Esophagus squamous epithelium (tissue), 5 donors: ENCODE measurements at regions not wholly inside any gene's neighbourhood (a gene's known extent, or its start where the extent isn't known, plus 50 kb on each side); places are given as distances from the start of the nearest gene placed in this dataset.

Experiments used
- DNase-seq: peaks from one replicate; lab custom pipeline; 2025; lab: John Stamatoyannopoulos, UW
- H3K27ac ChIP-seq, 4 donors: fragments of 200-600 bp; sonication (generic); one replicate each; pipeline ENCODE4 v1.5.1; 2016 to 2019; ENCODE audit warnings: mild to moderate bottlenecking in 1 of 4
- H3K27me3 ChIP-seq, 4 donors: fragments of 200-600 bp; sonication (generic); 1 replicate in 3 of 4; 2 replicates in 1 of 4; pipeline versions ENCODE4 v1.5.1 to v1.6.0; 2017 to 2021; ENCODE audit warnings: antibody characterized with exemption in 1 of 4
- H3K36me3 ChIP-seq, 3 donors: fragments of 200-600 bp; sonication (generic); one replicate each; pipeline ENCODE4 v1.5.1; 2016 to 2019
- H3K4me1 ChIP-seq, 3 donors: fragments of 200-600 bp; sonication (generic); one replicate each; pipeline ENCODE4 v1.5.1; 2017 to 2019
- H3K4me3 ChIP-seq, 4 donors: fragments of 200-600 bp; sonication (generic); 1 replicate in 3 of 4; 2 replicates in 1 of 4; pipeline ENCODE4 v1.5.1; 2016 to 2019; ENCODE audit warnings: mild to moderate bottlenecking in 2 of 4, moderate library complexity in 1 of 4
- H3K9me3 ChIP-seq, 3 donors: fragments of 200-600 bp; sonication (generic); one replicate each; pipeline ENCODE4 v1.5.1; 2016 to 2019
- POLR2A ChIP-seq, 4 donors: fragments of 450-650 bp; IDR thresholded peaks; one replicate each; pipeline ENCODE4 v1.6.1; 2017; ENCODE audit warnings: antibody characterized with exemption in 4 of 4, mild to moderate bottlenecking in 4 of 4, moderate library complexity in 3 of 4
- WGBS, 2 donors: methylation state at CpG; one replicate each; pipeline ENCODE4 v1.1.5; 2018; 5-methylcytosine and 5-hydroxymethylcytosine counted together
- intact Hi-C: fragments of 100-400 bp; cut with DNase I; formaldehyde crosslinking; loops from one replicate; pipeline ENCODE4 v1.15.0; 2022
- TF ChIP-seq, protein P1 (sequence below), 6 experiments: fragments of 450-650 bp in 4 of 6; fragments of 200-600 bp in 2 of 6; sonication (generic) in 2 of 6; IDR thresholded peaks; one replicate each; pipeline ENCODE4 v1.5.1; 2016 to 2019; ENCODE audit warnings: antibody characterized with exemption in 6 of 6, mild to moderate bottlenecking in 4 of 6, moderate library complexity in 4 of 6
- donor health status: DM: yes; HTN: yes; CAD: no.

DNA sequence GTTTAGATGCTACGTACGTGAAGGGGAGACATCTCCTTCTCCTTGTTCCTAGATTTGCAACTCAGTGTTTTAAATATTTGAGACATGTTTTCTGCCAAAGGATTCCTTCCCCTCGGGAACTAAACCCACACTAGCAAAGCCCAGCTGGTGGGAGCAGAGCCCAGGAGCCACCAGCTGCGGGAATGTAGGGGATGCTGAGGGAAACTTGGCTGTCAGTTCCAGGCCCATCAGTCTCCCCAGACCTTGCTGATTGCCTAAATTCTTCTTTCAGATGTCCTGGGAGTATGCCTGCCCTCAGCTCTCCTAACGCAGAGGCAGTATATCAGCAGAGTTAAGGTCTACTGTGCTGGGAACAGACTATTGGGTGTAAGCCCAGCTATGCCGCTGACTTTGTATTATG is 630.0 kb upstream of the TENM3 start:
- H3K27me3 ChIP-seq: no peaks in the 10 kb centered on the region
- no peaks in the 10 kb centered on the region for H3K9me3 ChIP-seq
- H3K36me3 ChIP-seq: no peaks in the 10 kb centered on the region
- no peak overlapping the region for H3K4me3 ChIP-seq
- WGBS, 2 donors: 66 to 75% methylated on average over 5 to 6 of the region's 6 CpGs
- TF ChIP-seq, protein P1, sequence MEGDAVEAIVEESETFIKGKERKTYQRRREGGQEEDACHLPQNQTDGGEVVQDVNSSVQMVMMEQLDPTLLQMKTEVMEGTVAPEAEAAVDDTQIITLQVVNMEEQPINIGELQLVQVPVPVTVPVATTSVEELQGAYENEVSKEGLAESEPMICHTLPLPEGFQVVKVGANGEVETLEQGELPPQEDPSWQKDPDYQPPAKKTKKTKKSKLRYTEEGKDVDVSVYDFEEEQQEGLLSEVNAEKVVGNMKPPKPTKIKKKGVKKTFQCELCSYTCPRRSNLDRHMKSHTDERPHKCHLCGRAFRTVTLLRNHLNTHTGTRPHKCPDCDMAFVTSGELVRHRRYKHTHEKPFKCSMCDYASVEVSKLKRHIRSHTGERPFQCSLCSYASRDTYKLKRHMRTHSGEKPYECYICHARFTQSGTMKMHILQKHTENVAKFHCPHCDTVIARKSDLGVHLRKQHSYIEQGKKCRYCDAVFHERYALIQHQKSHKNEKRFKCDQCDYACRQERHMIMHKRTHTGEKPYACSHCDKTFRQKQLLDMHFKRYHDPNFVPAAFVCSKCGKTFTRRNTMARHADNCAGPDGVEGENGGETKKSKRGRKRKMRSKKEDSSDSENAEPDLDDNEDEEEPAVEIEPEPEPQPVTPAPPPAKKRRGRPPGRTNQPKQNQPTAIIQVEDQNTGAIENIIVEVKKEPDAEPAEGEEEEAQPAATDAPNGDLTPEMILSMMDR (IDR thresholded peaks at IDR 0.05): no peak
- no peak for TF ChIP-seq POLR2A (IDR thresholded peaks at IDR 0.05)
- H3K4me1 ChIP-seq: no peaks in the 10 kb centered on the region
- intact Hi-C loops: no loop called here
- DNase-seq: no peak
- H3K27ac ChIP-seq: no peak overlapping the region

DNA sequence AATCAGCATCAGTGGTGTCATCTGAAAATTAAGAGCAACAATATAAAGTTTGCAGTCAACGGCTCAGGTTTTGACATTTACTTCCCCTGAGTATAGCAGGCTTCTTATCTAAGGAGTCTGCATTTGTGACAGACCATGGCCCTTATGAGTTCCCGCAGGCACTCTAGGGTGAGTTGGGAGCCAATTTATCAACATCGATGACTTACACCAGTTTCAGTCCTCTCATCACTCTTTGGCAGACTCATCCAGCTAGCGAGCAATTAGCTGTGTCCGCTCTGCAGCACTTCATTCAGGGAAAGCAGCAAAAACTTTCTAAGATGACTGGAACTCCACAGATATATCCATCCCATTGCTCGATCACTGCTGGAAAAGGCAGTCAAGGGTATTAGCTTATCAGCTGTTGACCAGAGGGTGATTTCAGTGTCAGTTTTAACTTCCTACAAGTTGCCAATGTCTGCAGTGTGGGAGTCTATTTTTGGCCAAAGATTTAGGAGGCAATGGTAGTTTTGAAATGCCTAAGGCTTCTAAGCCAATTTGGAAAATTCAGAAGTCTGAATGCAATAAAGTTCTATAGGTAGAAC is 625.1 kb upstream of the TENM3 start:
- H3K36me3 ChIP-seq: no peaks in the 10 kb centered on the region
- 77 to 79% methylated on average over 6 of the region's 6 CpGs for WGBS, 2 donors

DNA sequence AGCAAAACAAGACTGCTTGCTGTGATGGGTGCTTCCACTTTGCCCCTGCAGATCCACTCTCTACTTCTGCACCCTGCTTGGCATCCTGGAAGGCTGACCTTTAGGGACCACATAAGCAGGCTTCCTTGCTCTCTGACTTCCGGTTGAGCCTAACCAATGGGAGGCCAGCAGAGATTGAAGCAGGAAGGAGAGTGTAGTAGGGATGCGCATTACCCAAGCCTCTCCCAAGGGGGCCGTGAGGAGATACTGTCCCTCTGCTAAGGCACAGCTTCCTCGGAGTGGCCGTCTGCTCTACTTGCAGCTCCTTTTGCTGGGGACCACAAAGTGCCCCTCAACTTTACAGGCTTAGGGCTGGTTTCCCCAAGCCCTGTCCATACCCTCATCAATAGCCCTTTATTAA is 624.3 kb upstream of the TENM3 start:
- no peak for TF ChIP-seq POLR2A (IDR thresholded peaks at IDR 0.05)
- TF ChIP-seq, protein P1 (IDR thresholded peaks at IDR 0.05): no peak
- peaks cover 0 to 5% (median 0%) of the 10 kb centered on the region in 4 donors for H3K27me3 ChIP-seq
- H3K4me3 ChIP-seq: no peak overlapping the region
- H3K36me3 ChIP-seq: no peaks in the 10 kb centered on the region
- intact Hi-C loops: no loop called here
- 65 to 77% methylated on average over 3 to 5 of the region's 5 CpGs for WGBS, 2 donors
- no peaks in the 10 kb centered on the region for H3K9me3 ChIP-seq
- no peak for DNase-seq
- H3K27ac ChIP-seq: no peak overlapping the region
- no peaks in the 10 kb centered on the region for H3K4me1 ChIP-seq

More for the DNA sequence above, 625.1 kb upstream of the TENM3 start:
- H3K27me3 ChIP-seq: peaks cover 0 to 5% (median 0%) of the 10 kb centered on the region in 4 donors
- TF ChIP-seq POLR2A (IDR thresholded peaks at IDR 0.05): no peak
- TF ChIP-seq, protein P1 (IDR thresholded peaks at IDR 0.05): no peak
- H3K4me1 ChIP-seq: no peaks in the 10 kb centered on the region
- H3K4me3 ChIP-seq: no peak overlapping the region
- H3K27ac ChIP-seq: no peak overlapping the region
- intact Hi-C loops: no loop called here
- no peak for DNase-seq
- H3K9me3 ChIP-seq: no peaks in the 10 kb centered on the region

DNA sequence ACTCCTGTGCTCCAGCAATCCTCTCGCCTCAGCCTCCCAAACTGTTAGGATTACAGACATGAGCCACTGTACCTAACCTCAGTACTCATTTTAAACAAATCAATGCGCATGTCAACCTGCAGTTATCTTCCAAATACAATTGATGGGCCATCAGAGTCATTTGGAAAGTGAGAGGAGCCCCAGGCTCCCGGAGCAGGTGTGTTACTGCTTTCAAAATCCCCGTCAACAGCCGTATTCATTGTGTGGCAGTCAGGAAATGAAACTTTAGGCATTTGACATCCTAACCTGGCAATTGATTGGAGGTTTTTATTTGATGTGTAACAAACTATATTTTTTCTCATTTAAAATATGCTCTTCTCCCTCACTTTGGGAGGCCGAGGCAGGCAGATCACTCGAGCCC is 623.6 kb upstream of the TENM3 start:
- no peak for DNase-seq
- 85 to 86% methylated on average over 5 to 7 of the region's 7 CpGs for WGBS, 2 donors
- intact Hi-C loops: no loop called here
- no peaks in the 10 kb centered on the region for H3K4me1 ChIP-seq
- no peak overlapping the region for H3K4me3 ChIP-seq
- no peaks in the 10 kb centered on the region for H3K36me3 ChIP-seq
- TF ChIP-seq POLR2A (IDR thresholded peaks at IDR 0.05): no peak
- TF ChIP-seq, protein P1 (IDR thresholded peaks at IDR 0.05): no peak
- no peak overlapping the region for H3K27ac ChIP-seq
- no peaks in the 10 kb centered on the region for H3K9me3 ChIP-seq
- peaks cover 0 to 5% (median 0%) of the 10 kb centered on the region in 4 donors for H3K27me3 ChIP-seq

DNA sequence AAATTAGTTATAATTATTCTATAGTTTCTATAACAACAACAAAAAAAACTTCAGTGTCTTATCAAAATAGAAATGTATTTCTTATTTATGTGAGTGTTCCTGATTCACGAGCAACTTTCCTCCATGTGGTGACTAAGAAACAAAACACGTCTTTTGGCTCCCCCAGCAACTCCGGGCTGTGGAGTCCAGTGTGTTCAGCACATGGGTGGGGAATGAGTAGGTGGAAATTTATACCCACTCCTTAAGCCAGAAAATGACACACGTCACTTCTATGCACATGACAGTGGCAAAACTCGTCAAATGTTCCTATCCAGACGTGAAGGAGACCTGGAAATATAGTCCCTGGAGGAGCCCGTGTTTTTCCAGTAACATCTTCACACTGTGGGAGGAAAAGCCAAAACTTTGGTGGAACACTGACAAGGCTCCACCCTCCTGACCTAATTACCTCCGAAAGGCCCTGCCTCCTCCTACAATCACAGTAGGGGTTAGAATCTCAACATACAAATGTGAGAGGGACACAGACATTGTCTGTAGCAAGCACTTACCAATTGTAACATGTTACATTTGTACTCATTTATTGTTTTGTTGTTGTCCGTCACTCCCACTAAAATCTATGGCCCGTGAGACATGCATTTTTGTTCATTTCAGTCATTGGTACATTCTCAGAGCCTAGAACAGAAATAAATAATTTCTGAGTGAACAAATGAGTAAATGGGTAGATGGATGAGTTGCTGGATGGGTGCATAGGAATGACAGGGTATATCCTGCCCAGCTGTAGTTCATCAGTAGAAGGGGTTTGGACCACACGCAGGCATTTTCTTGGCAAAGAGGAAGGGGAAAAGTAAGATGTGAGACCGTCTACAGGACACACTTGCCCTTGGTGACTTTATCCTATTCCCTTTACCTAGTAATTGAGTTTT is 605.8 kb upstream of the TENM3 start:
- WGBS, 2 donors: 75 to 78% methylated on average over 9 to 11 of the region's 12 CpGs
- Histone ChIP-seq H3K27ac (no peak overlapping the region), H3K36me3 (no peaks in the 10 kb centered on the region), H3K9me3 (no peaks in the 10 kb centered on the region), H3K4me3 (no peak overlapping the region), H3K27me3 (no peaks in the 10 kb centered on the region), H3K4me1 (no peaks in the 10 kb centered on the region)
- DNase-seq: no peak
- TF ChIP-seq, protein P1 (IDR thresholded peaks at IDR 0.05): no peak
- TF ChIP-seq POLR2A (IDR thresholded peaks at IDR 0.05): no peak
- intact Hi-C loops: no loop called here
